Fibroblast of lung (primary cell): ENCODE measurements at regions not wholly inside any gene's neighbourhood (a gene's known extent, or its start where the extent isn't known, plus 50 kb on each side); places are given as distances from the start of the nearest gene placed in this dataset.

Source experiments
- DNase-seq, 2 donors: peaks; one replicate each; pipeline versions ENCODE4 v3.0.0 to v3.0.0-alpha.2; 2010; ENCODE audit warnings: low read depth in 2 of 2
- H2AFZ ChIP-seq: 2 replicates; pipeline ENCODE4 v1.5.1; 2012; ENCODE audit warnings: low read length, control low read depth, inconsistent platforms
- H3K27ac ChIP-seq: 2 replicates; pipeline ENCODE4 v1.5.1; 2011; ENCODE audit warnings: low read length, control low read depth; ENCODE audit not compliant: insufficient read depth
- H3K27me3 ChIP-seq: 2 replicates; pipeline ENCODE4 v1.5.1; 2011; ENCODE audit warnings: mild to moderate bottlenecking, low read length; ENCODE audit not compliant: control insufficient read depth, insufficient read depth
- H3K36me3 ChIP-seq: 2 replicates; pipeline ENCODE4 v1.5.1; 2011; ENCODE audit warnings: low read length; ENCODE audit not compliant: control insufficient read depth, insufficient read depth
- H3K4me1 ChIP-seq: 2 replicates; pipeline ENCODE4 v1.5.1; 2011; ENCODE audit warnings: low read length; ENCODE audit not compliant: control insufficient read depth, insufficient read depth; ENCODE audit errors: extremely low read depth
- H3K4me2 ChIP-seq: 2 replicates; pipeline ENCODE4 v1.5.1; 2011; ENCODE audit warnings: low read length, control low read depth; ENCODE audit not compliant: insufficient read depth; ENCODE audit errors: extremely low read depth
- H3K4me3 ChIP-seq, 4 experiments: fragments of 200-600 bp in 1 of 4; sonication (generic) in 1 of 4; replicated peaks in 1 of 4; 2 replicates each; pipeline ENCODE4 v1.5.1; 2011 to 2016; ENCODE audit warnings: low read length in 4 of 4, low read depth in 3 of 4, mild to moderate bottlenecking in 3 of 4, control low read depth in 2 of 4, inconsistent platforms in 1 of 4, mixed read lengths in 1 of 4; ENCODE audit not compliant: insufficient read depth in 1 of 4; ENCODE audit errors: control extremely low read depth in 1 of 4
- H3K79me2 ChIP-seq: 2 replicates; pipeline ENCODE4 v1.5.1; 2012; ENCODE audit warnings: mild to moderate bottlenecking, low read length, inconsistent platforms; ENCODE audit not compliant: control insufficient read depth, insufficient read depth
- H3K9ac ChIP-seq: 2 replicates; pipeline ENCODE4 v1.5.1; 2011; ENCODE audit warnings: mild to moderate bottlenecking, low read length, control low read depth; ENCODE audit not compliant: insufficient read depth
- H3K9me3 ChIP-seq: 2 replicates; pipeline ENCODE4 v1.5.1; 2012; ENCODE audit warnings: low read depth, low read length; ENCODE audit not compliant: control insufficient read depth, insufficient read depth
- H4K20me1 ChIP-seq: 2 replicates; pipeline ENCODE4 v1.5.1; 2011; ENCODE audit warnings: low read length; ENCODE audit not compliant: control insufficient read depth, insufficient read depth; ENCODE audit errors: extremely low read depth
- CTCF ChIP-seq, 2 donors: IDR thresholded peaks in 1 of 2; conservative IDR thresholded peaks in 1 of 2; 1 replicate in 1 of 2; 2 replicates in 1 of 2; pipeline ENCODE4 v1.5.1; 2011 to 2012; ENCODE audit warnings: low read length in 2 of 2, control low read depth in 1 of 2, inconsistent platforms in 1 of 2, low read depth in 1 of 2, mild to moderate bottlenecking in 1 of 2
- EZH2 ChIP-seq: IDR thresholded peaks from 2 replicates; pipeline ENCODE4 v1.5.1; 2012; ENCODE audit warnings: low read length, control low read depth, mild to moderate bottlenecking; ENCODE audit errors: missing control alignments

DNA sequence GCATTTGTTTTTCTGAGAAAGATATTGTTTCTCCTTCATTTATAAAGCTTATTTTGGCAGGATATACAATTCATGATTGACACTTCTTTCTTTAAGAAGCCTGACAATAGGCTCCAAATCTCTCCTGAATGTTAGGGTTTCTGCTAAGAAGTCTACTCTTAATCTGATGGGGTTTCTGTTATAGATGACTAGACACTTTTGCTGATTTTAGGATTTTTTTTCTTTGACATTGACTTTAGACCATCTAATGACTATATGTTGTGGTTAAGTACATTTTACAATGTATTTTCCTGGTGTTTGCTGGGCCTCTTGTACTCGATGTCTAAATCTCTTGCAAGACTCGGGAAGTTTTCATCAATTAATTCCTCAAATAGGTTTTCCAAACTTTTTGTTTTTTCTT, 321.8 kb upstream of the SMIM30 start:
- DNase-seq, result no peak
- no peak overlapping the region for H3K27ac ChIP-seq
- no peaks in the 10 kb centered on the region for H3K79me2 ChIP-seq
- no peaks in the 10 kb centered on the region for H4K20me1 ChIP-seq
- TF ChIP-seq EZH2, result no peak
- TF ChIP-seq CTCF (conservative IDR thresholded peaks at IDR 0.05 in 1 of 2, IDR thresholded peaks at IDR 0.05 in 1 of 2; ENCODE audit: low read depth in 1 of 2, low read length in 2 of 2), result no peak
- no peaks in the 10 kb centered on the region for H3K4me1 ChIP-seq
- H3K9me3 ChIP-seq, result no peaks in the 10 kb centered on the region
- H3K4me2 ChIP-seq, result no peak overlapping the region
- no peaks in the 10 kb centered on the region for H3K36me3 ChIP-seq
- no peak overlapping the region for H3K4me3 ChIP-seq
- H2AFZ ChIP-seq, result no peak overlapping the region
- H3K27me3 ChIP-seq, result no peaks in the 10 kb centered on the region
- H3K9ac ChIP-seq, result no peak overlapping the region

DNA sequence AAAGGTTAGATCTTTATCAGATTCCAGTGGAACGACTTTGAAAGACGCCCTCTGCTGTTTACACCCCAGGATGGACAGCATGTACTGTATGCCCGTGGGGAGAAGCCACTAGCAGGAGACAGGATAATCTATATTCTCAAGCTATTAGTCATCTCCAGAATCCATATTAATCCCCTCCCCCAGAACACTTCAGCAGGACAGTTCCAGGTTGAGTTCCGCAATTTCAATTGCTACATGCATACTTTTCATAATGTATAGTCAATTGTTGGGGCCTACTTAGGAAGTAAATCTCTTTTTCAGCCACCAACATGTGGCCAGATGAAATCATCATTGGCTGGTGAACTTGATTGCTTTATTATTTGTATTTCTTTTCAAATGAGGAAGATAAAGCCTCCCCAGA, 313.1 kb upstream of the SMIM30 start:
- no peak for DNase-seq
- Histone ChIP-seq H3K27me3 (no peaks in the 10 kb centered on the region), H3K9me3 (no peaks in the 10 kb centered on the region)

DNA sequence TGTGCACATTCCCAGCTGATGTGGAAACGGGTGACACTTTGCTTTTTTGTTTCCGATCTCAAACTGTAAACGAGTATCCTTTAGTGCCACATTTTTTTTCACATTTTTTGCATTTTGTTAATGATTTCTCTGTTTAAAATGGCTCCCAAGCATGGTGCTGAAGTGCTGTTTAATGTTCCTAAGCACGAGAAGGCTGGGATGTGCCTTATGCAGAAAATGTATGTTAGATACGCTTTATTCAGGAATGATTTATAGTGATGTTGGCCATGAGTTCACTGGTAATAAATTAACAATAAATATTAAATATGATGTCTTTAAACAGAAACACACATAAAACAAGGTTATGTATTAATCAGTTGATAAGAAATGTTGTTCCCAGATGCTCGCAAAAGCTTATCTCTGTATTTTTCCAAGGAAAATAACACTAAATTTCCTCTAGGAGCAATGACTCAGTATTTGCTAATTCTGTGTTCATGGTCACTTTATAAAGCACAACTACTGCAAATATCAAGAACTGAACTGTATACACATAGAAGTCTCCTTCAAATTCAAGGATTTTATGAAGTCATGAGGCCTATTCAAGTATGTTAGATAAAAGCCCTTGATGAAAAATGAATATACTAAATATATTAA, 305.9 kb upstream of the SMIM30 start:
- Histone ChIP-seq H2AFZ (no peak overlapping the region), H4K20me1 (no peaks in the 10 kb centered on the region), H3K36me3 (no peaks in the 10 kb centered on the region), H3K9ac (no peak overlapping the region), H3K4me1 (no peaks in the 10 kb centered on the region), H3K27me3 (no peaks in the 10 kb centered on the region), H3K4me2 (no peak overlapping the region), H3K27ac (no peak overlapping the region), H3K79me2 (no peaks in the 10 kb centered on the region), H3K9me3 (no peaks in the 10 kb centered on the region), H3K4me3 (no peak overlapping the region)
- no peak for DNase-seq
- TF ChIP-seq EZH2 (no peak), CTCF (conservative IDR thresholded peaks at IDR 0.05 in 1 of 2, IDR thresholded peaks at IDR 0.05 in 1 of 2; ENCODE audit: low read depth in 1 of 2, low read length in 2 of 2) (no peak)

More for the DNA sequence above, 313.1 kb upstream of the SMIM30 start:
- TF ChIP-seq CTCF (conservative IDR thresholded peaks at IDR 0.05 in 1 of 2, IDR thresholded peaks at IDR 0.05 in 1 of 2; ENCODE audit: low read depth in 1 of 2, low read length in 2 of 2), result no peak
- TF ChIP-seq EZH2, result no peak
- Histone ChIP-seq H4K20me1 (no peaks in the 10 kb centered on the region), H3K4me2 (no peak overlapping the region), H3K4me3 (no peak overlapping the region), H3K9ac (no peak overlapping the region), H3K27ac (no peak overlapping the region), H3K36me3 (no peaks in the 10 kb centered on the region), H3K79me2 (no peaks in the 10 kb centered on the region), H2AFZ (no peak overlapping the region), H3K4me1 (no peaks in the 10 kb centered on the region)
